ENCODE measurements at regions not wholly inside any gene's neighbourhood (a gene's known extent, or its start where the extent isn't known, plus 50 kb on each side); places are given as distances from the start of the nearest gene placed in this dataset.

DNA sequence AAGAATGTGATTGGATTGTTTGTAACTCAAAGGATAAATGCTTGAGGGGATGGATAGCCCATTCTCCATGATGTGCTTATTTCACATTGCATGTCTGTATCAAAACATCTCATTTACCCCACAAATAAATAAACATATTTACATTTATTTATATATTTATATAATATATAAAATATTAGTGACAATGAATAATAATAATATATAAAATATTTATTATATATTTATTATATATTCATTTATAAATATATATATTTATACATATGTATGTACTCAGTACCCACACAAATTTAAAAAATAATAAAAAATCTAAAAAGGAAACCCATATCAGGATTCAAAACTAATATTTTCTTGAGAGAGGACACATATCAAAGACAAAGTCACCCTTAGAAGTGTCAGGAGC is 429.9 kb downstream of the KCNJ2 start:
- TF ChIP-seq, protein P1, sequence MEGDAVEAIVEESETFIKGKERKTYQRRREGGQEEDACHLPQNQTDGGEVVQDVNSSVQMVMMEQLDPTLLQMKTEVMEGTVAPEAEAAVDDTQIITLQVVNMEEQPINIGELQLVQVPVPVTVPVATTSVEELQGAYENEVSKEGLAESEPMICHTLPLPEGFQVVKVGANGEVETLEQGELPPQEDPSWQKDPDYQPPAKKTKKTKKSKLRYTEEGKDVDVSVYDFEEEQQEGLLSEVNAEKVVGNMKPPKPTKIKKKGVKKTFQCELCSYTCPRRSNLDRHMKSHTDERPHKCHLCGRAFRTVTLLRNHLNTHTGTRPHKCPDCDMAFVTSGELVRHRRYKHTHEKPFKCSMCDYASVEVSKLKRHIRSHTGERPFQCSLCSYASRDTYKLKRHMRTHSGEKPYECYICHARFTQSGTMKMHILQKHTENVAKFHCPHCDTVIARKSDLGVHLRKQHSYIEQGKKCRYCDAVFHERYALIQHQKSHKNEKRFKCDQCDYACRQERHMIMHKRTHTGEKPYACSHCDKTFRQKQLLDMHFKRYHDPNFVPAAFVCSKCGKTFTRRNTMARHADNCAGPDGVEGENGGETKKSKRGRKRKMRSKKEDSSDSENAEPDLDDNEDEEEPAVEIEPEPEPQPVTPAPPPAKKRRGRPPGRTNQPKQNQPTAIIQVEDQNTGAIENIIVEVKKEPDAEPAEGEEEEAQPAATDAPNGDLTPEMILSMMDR (conservative IDR thresholded peaks at IDR 0.05; ENCODE audit: low read depth, low read length): no peak
- no peak for TF ChIP-seq EZH2 (IDR thresholded peaks at IDR 0.05; ENCODE audit: borderline replicate concordance, low read depth, low read length, poor library complexity, severe bottlenecking)
